A549 (cell line): ENCODE measurements at regions not wholly inside any gene's neighbourhood (a gene's known extent, or its start where the extent isn't known, plus 50 kb on each side); places are given as distances from the start of the nearest gene placed in this dataset.

ENCODE experiments used
- BHLHE40 ChIP-seq: IDR thresholded peaks from 2 replicates; pipeline ENCODE4 v1.6.1; 2012; ENCODE audit warnings: low read depth, low read length, inconsistent platforms
- CBX8 ChIP-seq: fragments of 200-600 bp; sonication (generic); IDR thresholded peaks from 2 replicates; pipeline ENCODE4 v1.6.1; 2016
- CHD2 ChIP-seq: fragments of 150-350 bp; IDR thresholded peaks from 2 replicates; pipeline ENCODE4 v1.6.1; 2014; ENCODE audit warnings: low read length; ENCODE audit not compliant: partially characterized antibody
- CTCF ChIP-seq: fragments of >200 bp; sonication (Bioruptor Twin); formaldehyde crosslinking; IDR thresholded peaks from 3 replicates; pipeline ENCODE4 v1.5.1; 2016
- EHMT2 ChIP-seq: fragments of 200-600 bp; sonication (generic); IDR thresholded peaks from 2 replicates; pipeline ENCODE4 v1.6.1; 2016; ENCODE audit warnings: antibody characterized with exemption, low read depth, mild to moderate bottlenecking, moderate library complexity
- JUN ChIP-seq, 2 experiments: fragments of >200 bp; sonication (Bioruptor Twin); formaldehyde crosslinking; IDR thresholded peaks; 2 replicates in 1 of 2; 3 replicates in 1 of 2; pipeline ENCODE4 v1.6.1; 2016 to 2017
- KDM5A ChIP-seq: fragments of 200-600 bp; sonication (generic); IDR thresholded peaks from 2 replicates; pipeline ENCODE4 v1.6.1; 2016; ENCODE audit warnings: antibody characterized with exemption, mild to moderate bottlenecking
- NFE2L2 ChIP-seq: fragments of 150-350 bp; conservative IDR thresholded peaks from 2 replicates; pipeline ENCODE4 v1.6.1; 2014; ENCODE audit warnings: low read length
- POLR2A ChIP-seq: IDR thresholded peaks from 2 replicates; pipeline ENCODE4 v1.6.1; 2012; ENCODE audit warnings: mild to moderate bottlenecking, low read length
- RAD21 ChIP-seq, 2 experiments: fragments of >200 bp in 1 of 2; sonication (Bioruptor Twin) in 1 of 2; formaldehyde crosslinking in 1 of 2; IDR thresholded peaks in 1 of 2; conservative IDR thresholded peaks in 1 of 2; 2 replicates in 1 of 2; 3 replicates in 1 of 2; pipeline ENCODE4 v1.6.1; 2012 to 2018; ENCODE audit warnings: inconsistent platforms in 1 of 2
- RFX5 ChIP-seq: fragments of 450-650 bp; IDR thresholded peaks from 2 replicates; pipeline ENCODE4 v1.7.1; 2014; ENCODE audit warnings: antibody characterized with exemption, mild to moderate bottlenecking, moderate library complexity
- TP53 ChIP-seq: fragments of 250-450 bp; sonication (Bioruptor Pico); IDR thresholded peaks from 2 replicates; pipeline ENCODE4 v1.5.0; 2021; ENCODE audit warnings: mild to moderate bottlenecking, moderate library complexity
- USF2 ChIP-seq: fragments of 450-650 bp; IDR thresholded peaks from 2 replicates; pipeline ENCODE4 v1.6.1; 2014; ENCODE audit warnings: antibody characterized with exemption

GRCh38 chr9:108316066-108316465 lies 539.7 kb downstream of the ACTL7B start:
- TF ChIP-seq POLR2A (no peak), CTCF (no peak), KDM5A (no peak), TP53 (CRISPR knock-in tag) (no peak), JUN (IDR thresholded peaks at IDR 0.05) (no peak), RFX5 (no peak), BHLHE40 (no peak), RAD21 (conservative IDR thresholded peaks at IDR 0.05 in 1 of 2, IDR thresholded peaks at IDR 0.05 in 1 of 2) (no peak), CBX8 (no peak), USF2 (no peak), EHMT2 (no peak), CHD2 (no peak), NFE2L2 (no peak)
